CD4-positive, alpha-beta T cell (primary cell): ENCODE measurements at regions not wholly inside any gene's neighbourhood (a gene's known extent, or its start where the extent isn't known, plus 50 kb on each side); places are given as distances from the start of the nearest gene placed in this dataset.

Source experiments
- ATAC-seq: fragments of 200-7000 bp; cut with Tn5 transposase; one replicate; pipeline ENCODE4 v1.10.0; 2022; ENCODE audit warnings: mild to moderate bottlenecking; ENCODE audit not compliant: poor library complexity
- CTCF ChIA-PET: fragments of 350-600 bp; sonication (Branson Sonifier 250); formaldehyde crosslinking; loops from one replicate; lab custom pipeline; 2021; ENCODE audit warnings: antibody characterized with exemption, inconsistent platforms; lab: Charles Lee
- POLR2A ChIA-PET: fragments of 350-600 bp; sonication (Branson Sonifier 250); formaldehyde crosslinking; loops from one replicate; lab custom pipeline; 2021; ENCODE audit warnings: antibody characterized with exemption, inconsistent platforms; lab: Charles Lee
- DNase-seq, 14 experiments: peaks; one replicate each; pipeline ENCODE4 v3.0.0-alpha.2; 2013 to 2020; ENCODE audit warnings: mixed read lengths in 2 of 14
- H3K27ac ChIP-seq, 2 donors: one replicate each; pipeline versions ENCODE4 v1.5.1 to v1.7.0; 2013; ENCODE audit warnings: low read length in 2 of 2, low read depth in 1 of 2, mild to moderate bottlenecking in 1 of 2
- H3K27me3 ChIP-seq, 2 experiments: 1 replicate in 1 of 2; 2 replicates in 1 of 2; pipeline versions ENCODE4 v1.6.1 to v1.7.0; 2013; ENCODE audit warnings: low read length in 2 of 2, control low read depth in 1 of 2, mild to moderate bottlenecking in 1 of 2, moderate library complexity in 1 of 2; ENCODE audit not compliant: insufficient read depth in 2 of 2, control insufficient read depth in 1 of 2
- H3K36me3 ChIP-seq: one replicate; pipeline ENCODE4 v1.6.1; 2013; ENCODE audit warnings: low read length, control low read depth; ENCODE audit not compliant: insufficient read depth
- H3K4me1 ChIP-seq: one replicate; pipeline ENCODE4 v1.6.1; 2013; ENCODE audit warnings: low read length, control low read depth; ENCODE audit not compliant: insufficient read depth
- H3K4me3 ChIP-seq: one replicate; pipeline ENCODE4 v1.5.1; 2013; ENCODE audit warnings: mild to moderate bottlenecking, low read length, moderate library complexity
- H3K9me3 ChIP-seq, 2 experiments: 1 replicate in 1 of 2; 2 replicates in 1 of 2; pipeline versions ENCODE4 v1.6.1 to v1.7.0; 2013; ENCODE audit warnings: low read length in 2 of 2, mild to moderate bottlenecking in 2 of 2, control low read depth in 1 of 2, moderate library complexity in 1 of 2; ENCODE audit not compliant: control insufficient read depth in 1 of 2, insufficient read depth in 1 of 2
- H3K27ac Mint-ChIP-seq: one replicate; pipeline ENCODE4 v1.8.0; 2020; ENCODE audit warnings: mixed read lengths
- H3K27me3 Mint-ChIP-seq: one replicate; pipeline ENCODE4 v1.8.0; 2021; ENCODE audit warnings: mixed read lengths
- H3K36me3 Mint-ChIP-seq: one replicate; pipeline ENCODE4 v1.8.0; 2021; ENCODE audit warnings: low read depth, mixed read lengths
- H3K4me1 Mint-ChIP-seq: one replicate; pipeline ENCODE4 v1.8.0; 2021; ENCODE audit warnings: low read depth, mixed read lengths
- H3K4me3 Mint-ChIP-seq: one replicate; pipeline ENCODE4 v1.8.0; 2020; ENCODE audit warnings: mild to moderate bottlenecking, mixed read lengths
- H3K9me3 Mint-ChIP-seq: one replicate; pipeline ENCODE4 v1.8.0; 2020; ENCODE audit warnings: mixed read lengths
- intact Hi-C, 2 experiments: fragments of 100-400 bp; cut with DNase I in 1 of 2; cut with micrococcal nuclease in 1 of 2; formaldehyde crosslinking; loops; one replicate each; pipeline versions ENCODE4 v1.15.1 to v1.9.0; 2023 to 2025; cut with DNase I, micrococcal nuclease
- TF ChIP-seq, protein P1 (sequence below): fragments of 200-600 bp; IDR thresholded peaks from one replicate; pipeline ENCODE4 v1.8.0; 2022; ENCODE audit warnings: antibody characterized with exemption, mild to moderate bottlenecking

DNA sequence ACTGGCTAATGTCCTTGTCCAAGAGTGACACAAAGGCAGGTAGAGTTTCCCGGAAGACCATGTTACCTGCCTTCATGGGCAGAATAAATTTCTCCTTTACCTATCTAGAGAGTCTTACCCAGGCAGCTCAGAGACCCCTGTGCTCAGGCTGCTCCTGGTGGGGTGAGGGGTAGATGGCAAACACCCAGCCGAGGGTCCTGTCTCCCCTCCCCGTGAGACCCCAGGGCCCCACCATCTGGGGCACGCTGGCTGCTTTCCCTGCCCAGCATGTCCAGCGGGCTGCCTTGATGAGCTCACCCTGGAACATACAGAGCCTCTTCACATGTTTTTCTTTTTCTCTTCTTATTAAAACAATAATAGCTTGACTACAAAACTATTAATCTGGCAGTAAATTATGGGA is 116.5 kb downstream of the EDN3 start:
- Mint-ChIP-seq H3K27ac (no peak overlapping the region), H3K9me3 (no peaks in the 10 kb centered on the region), H3K4me3 (no peak overlapping the region), H3K36me3 (no peaks in the 10 kb centered on the region), H3K27me3 (peaks cover 22% of the 10 kb centered on the region), H3K4me1 (no peaks in the 10 kb centered on the region)
- POLR2A ChIA-PET: no interaction called here
- no peaks in the 10 kb centered on the region for H3K4me1 ChIP-seq
- H3K9me3 ChIP-seq: no peaks in the 10 kb centered on the region
- H3K27me3 ChIP-seq: no peaks in the 10 kb centered on the region
- no peak overlapping the region for H3K4me3 ChIP-seq
- DNase-seq (no peak), ATAC-seq (no peak)
- H3K36me3 ChIP-seq: no peaks in the 10 kb centered on the region
- no peak overlapping the region for H3K27ac ChIP-seq
- CTCF ChIA-PET: no interaction called here
- intact Hi-C loops: no loop called here
- TF ChIP-seq, protein P1, sequence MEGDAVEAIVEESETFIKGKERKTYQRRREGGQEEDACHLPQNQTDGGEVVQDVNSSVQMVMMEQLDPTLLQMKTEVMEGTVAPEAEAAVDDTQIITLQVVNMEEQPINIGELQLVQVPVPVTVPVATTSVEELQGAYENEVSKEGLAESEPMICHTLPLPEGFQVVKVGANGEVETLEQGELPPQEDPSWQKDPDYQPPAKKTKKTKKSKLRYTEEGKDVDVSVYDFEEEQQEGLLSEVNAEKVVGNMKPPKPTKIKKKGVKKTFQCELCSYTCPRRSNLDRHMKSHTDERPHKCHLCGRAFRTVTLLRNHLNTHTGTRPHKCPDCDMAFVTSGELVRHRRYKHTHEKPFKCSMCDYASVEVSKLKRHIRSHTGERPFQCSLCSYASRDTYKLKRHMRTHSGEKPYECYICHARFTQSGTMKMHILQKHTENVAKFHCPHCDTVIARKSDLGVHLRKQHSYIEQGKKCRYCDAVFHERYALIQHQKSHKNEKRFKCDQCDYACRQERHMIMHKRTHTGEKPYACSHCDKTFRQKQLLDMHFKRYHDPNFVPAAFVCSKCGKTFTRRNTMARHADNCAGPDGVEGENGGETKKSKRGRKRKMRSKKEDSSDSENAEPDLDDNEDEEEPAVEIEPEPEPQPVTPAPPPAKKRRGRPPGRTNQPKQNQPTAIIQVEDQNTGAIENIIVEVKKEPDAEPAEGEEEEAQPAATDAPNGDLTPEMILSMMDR: no peak

DNA sequence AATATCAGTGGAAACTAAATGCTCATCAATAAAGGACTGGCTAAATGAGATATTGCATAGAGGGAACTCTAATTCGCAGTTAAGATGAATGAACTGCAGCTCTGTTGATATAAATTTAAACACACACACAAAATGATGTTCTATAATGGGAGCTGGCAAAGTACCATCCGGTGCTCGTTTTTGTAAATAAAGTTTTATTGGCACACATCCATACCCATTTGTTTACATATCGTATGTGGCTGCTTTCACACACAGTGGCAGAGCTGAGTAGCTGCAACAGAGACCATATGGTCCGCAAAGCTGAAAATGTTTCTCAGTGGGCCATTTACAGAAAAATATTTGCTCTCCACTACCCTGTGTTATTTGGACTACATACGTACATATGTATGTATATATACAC is 120.7 kb downstream of the EDN3 start:
- no peak overlapping the region for H3K4me3 ChIP-seq
- H3K36me3 ChIP-seq: no peaks in the 10 kb centered on the region
- Mint-ChIP-seq H3K9me3 (no peaks in the 10 kb centered on the region), H3K4me1 (no peaks in the 10 kb centered on the region), H3K27ac (no peak overlapping the region), H3K4me3 (no peak overlapping the region), H3K27me3 (peaks cover 16% of the 10 kb centered on the region), H3K36me3 (no peaks in the 10 kb centered on the region)
- ATAC-seq (no peak), DNase-seq (no peak)
- TF ChIP-seq, protein P1: no peak
- no peak overlapping the region for H3K27ac ChIP-seq
- ChIA-PET POLR2A (no interaction called here), CTCF (no interaction called here)
- intact Hi-C loops: no loop called here
- no peaks in the 10 kb centered on the region for H3K27me3 ChIP-seq
- no peaks in the 10 kb centered on the region for H3K9me3 ChIP-seq
- H3K4me1 ChIP-seq: no peaks in the 10 kb centered on the region

DNA sequence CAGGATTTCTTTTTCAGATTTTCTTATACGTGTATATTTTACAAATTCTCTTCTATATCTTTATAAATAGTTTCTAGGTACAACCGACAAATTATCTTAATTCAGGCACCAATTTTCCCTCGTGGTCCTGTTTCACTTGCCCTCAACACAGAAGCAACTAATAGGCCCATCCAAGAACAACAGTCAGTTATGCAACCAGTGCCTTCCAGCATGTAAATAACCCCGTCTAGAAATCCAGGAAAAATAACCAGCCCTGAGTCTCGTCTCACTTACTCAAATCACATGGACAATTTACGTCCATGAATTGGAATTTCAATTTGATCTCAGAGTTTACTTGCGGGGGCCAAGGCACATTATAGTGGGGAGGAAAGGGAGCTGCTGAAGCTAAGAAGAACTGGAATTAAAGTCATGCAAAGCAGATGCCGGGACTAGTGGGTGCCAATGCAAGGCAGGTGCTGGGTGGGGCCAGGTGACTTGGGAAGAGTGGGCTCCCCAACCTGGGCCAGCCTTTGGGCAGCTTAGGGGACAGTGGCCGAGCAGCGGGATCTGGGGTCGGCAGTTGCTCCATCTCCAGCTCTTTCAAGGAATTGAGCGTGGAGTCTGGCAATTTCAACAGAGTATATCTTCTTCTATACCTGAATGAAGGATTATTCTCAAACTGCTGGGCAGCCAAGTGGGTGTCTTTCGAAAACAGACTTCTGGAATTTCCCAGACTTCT is 121.7 kb downstream of the EDN3 start:
- H3K4me1 Mint-ChIP-seq: no peaks in the 10 kb centered on the region
- TF ChIP-seq, protein P1: no peak
- Histone ChIP-seq H3K4me1 (no peaks in the 10 kb centered on the region), H3K27ac (no peak overlapping the region), H3K36me3 (no peaks in the 10 kb centered on the region), H3K27me3 (no peaks in the 10 kb centered on the region), H3K9me3 (no peaks in the 10 kb centered on the region), H3K4me3 (no peak overlapping the region)
- H3K27ac Mint-ChIP-seq: no peak overlapping the region
- H3K9me3 Mint-ChIP-seq: no peaks in the 10 kb centered on the region
- intact Hi-C loops: no loop called here
- no peaks in the 10 kb centered on the region for H3K36me3 Mint-ChIP-seq
- ChIA-PET POLR2A (no interaction called here), CTCF (no interaction called here)
- ATAC-seq (no peak), DNase-seq (no peak)
- H3K27me3 Mint-ChIP-seq: peaks cover 16% of the 10 kb centered on the region
- H3K4me3 Mint-ChIP-seq: no peak overlapping the region
